Loucy (cell line): ENCODE measurements at regions not wholly inside any gene's neighbourhood (a gene's known extent, or its start where the extent isn't known, plus 50 kb on each side); places are given as distances from the start of the nearest gene placed in this dataset.

Experiments used
- H2AFZ ChIP-seq: fragments of 200-600 bp; sonication (generic); 2 replicates; pipeline ENCODE4 v1.6.0; 2016; ENCODE audit warnings: antibody characterized with exemption, mild to moderate bottlenecking, low read length, moderate library complexity
- H3F3A ChIP-seq: fragments of 200-600 bp; 2 replicates; pipeline ENCODE4 v1.6.0; 2016; ENCODE audit warnings: antibody characterized with exemption, low read depth, mild to moderate bottlenecking
- H3K27me3 ChIP-seq: fragments of 200-600 bp; sonication (generic); 2 replicates; pipeline ENCODE4 v1.6.1; 2014; ENCODE audit warnings: low read length, mild to moderate bottlenecking; ENCODE audit not compliant: insufficient read depth, poor library complexity, severe bottlenecking
- H3K36me3 ChIP-seq: fragments of 200-600 bp; sonication (generic); 2 replicates; pipeline ENCODE4 v1.6.1; 2016; ENCODE audit warnings: low read length; ENCODE audit not compliant: insufficient read depth
- H3K4me1 ChIP-seq: fragments of 200-600 bp; sonication (generic); 2 replicates; pipeline ENCODE4 v1.5.1; 2014; ENCODE audit warnings: low read length, mild to moderate bottlenecking; ENCODE audit not compliant: insufficient read depth, poor library complexity, severe bottlenecking
- H3K4me2 ChIP-seq: fragments of 200-600 bp; sonication (generic); 2 replicates; pipeline ENCODE4 v1.6.0; 2014; ENCODE audit warnings: antibody characterized with exemption, low read length, low read depth, mild to moderate bottlenecking; ENCODE audit not compliant: poor library complexity, severe bottlenecking
- H3K4me3 ChIP-seq: fragments of 200-600 bp; sonication (generic); 2 replicates; pipeline ENCODE4 v1.5.1; 2014; ENCODE audit warnings: low read length, mild to moderate bottlenecking, mixed read lengths; ENCODE audit not compliant: poor library complexity, severe bottlenecking
- H3K79me2 ChIP-seq: fragments of 200-600 bp; sonication (generic); 2 replicates; pipeline ENCODE4 v1.6.1; 2014; ENCODE audit warnings: low read length; ENCODE audit not compliant: insufficient read depth
- H3K9ac ChIP-seq: fragments of 200-600 bp; sonication (generic); 2 replicates; pipeline ENCODE4 v1.6.0; 2014; ENCODE audit warnings: mild to moderate bottlenecking, low read depth, low read length, moderate library complexity; ENCODE audit not compliant: poor library complexity, severe bottlenecking
- H3K9me2 ChIP-seq: fragments of 200-600 bp; sonication (generic); replicated peaks from 2 replicates; pipeline ENCODE4 v1.6.1; 2016; ENCODE audit warnings: low read depth, low read length, mixed read lengths
- H3K9me3 ChIP-seq: fragments of 200-600 bp; sonication (generic); 2 replicates; pipeline ENCODE4 v1.6.1; 2014; ENCODE audit warnings: mild to moderate bottlenecking, antibody characterized with exemption, low read length, low read depth; ENCODE audit not compliant: insufficient read depth
- H4K20me1 ChIP-seq: fragments of 200-600 bp; sonication (generic); 2 replicates; pipeline ENCODE4 v1.6.0; 2014; ENCODE audit warnings: antibody characterized with exemption, low read length, mild to moderate bottlenecking; ENCODE audit not compliant: insufficient read depth, poor library complexity, severe bottlenecking
- CTCF ChIP-seq: fragments of 200-600 bp; sonication (generic); conservative IDR thresholded peaks from 2 replicates; pipeline ENCODE4 v1.5.1; 2014; ENCODE audit warnings: mild to moderate bottlenecking, antibody characterized with exemption, low read length
- EZH2phosphoT487 ChIP-seq: fragments of 200-600 bp; IDR thresholded peaks from 2 replicates; pipeline ENCODE4 v1.6.1; 2018; ENCODE audit warnings: antibody characterized with exemption, mild to moderate bottlenecking, moderate library complexity, borderline replicate concordance

- H3K4me3 ChIP-seq = no peak overlapping the region
- no peaks in the 10 kb centered on the region for H3K9me2 ChIP-seq
- TF ChIP-seq CTCF (no peak), EZH2phosphoT487 (no peak)
- no peaks in the 10 kb centered on the region for H3K79me2 ChIP-seq
- H3K9me3 ChIP-seq = no peaks in the 10 kb centered on the region
- H2AFZ ChIP-seq = no peak overlapping the region
- no peak overlapping the region for H3K9ac ChIP-seq
- no peaks in the 10 kb centered on the region for H3K36me3 ChIP-seq
- H3K4me2 ChIP-seq = no peak overlapping the region
- H3K27me3 ChIP-seq = no peaks in the 10 kb centered on the region
- H3K4me1 ChIP-seq = peaks cover 41% of the 10 kb centered on the region
- H4K20me1 ChIP-seq = no peaks in the 10 kb centered on the region
- no peaks in the 10 kb centered on the region for H3F3A ChIP-seq
Measured at GRCh38 chr1:199862047-199862446, 165.5 kb upstream of the NR5A2 start.

DNA sequence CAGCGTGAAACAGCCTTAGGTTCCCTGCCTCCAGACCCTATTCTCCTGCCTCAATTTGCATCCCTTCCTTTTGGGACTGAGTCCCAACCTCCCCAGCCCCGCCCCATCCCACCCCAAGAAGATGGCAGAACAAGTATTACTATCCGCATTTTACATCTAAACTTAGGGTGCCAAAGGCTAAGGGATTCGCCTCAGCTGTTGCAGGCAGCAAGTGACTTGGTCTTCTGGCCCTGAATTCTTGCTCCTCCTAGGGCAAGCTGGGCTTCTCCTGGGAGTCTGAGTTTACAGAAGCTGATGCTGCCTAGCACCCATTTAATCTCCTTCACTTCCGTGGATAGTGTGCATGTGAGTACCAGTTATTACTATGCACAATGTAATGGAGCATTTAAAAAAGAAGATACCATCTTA, 161.3 kb upstream of the NR5A2 start:
- H3K9me3 ChIP-seq = no peaks in the 10 kb centered on the region
- H3K36me3 ChIP-seq = no peaks in the 10 kb centered on the region
- H3K79me2 ChIP-seq = no peaks in the 10 kb centered on the region
- no peaks in the 10 kb centered on the region; the same call in 1 of the 2 replicates for H3F3A ChIP-seq
- H2AFZ ChIP-seq = peak overlapping the region; percentile 53
- no peaks in the 10 kb centered on the region for H3K27me3 ChIP-seq
- peak overlapping the region; percentile 28 for H3K4me3 ChIP-seq
- H3K9ac ChIP-seq = no peak overlapping the region
- H3K4me1 ChIP-seq = peaks cover 26% of the 10 kb centered on the region
- H3K4me2 ChIP-seq = peak overlapping the region; percentile 69
- no peaks in the 10 kb centered on the region for H3K9me2 ChIP-seq
- no peaks in the 10 kb centered on the region for H4K20me1 ChIP-seq
- TF ChIP-seq EZH2phosphoT487 (no peak), CTCF (no peak)

- Histone ChIP-seq H3K4me3 (peak overlapping the region; percentile 42), H3K9me3 (no peaks in the 10 kb centered on the region), H3K79me2 (no peaks in the 10 kb centered on the region), H3K4me2 (peak overlapping the region; percentile 69), H2AFZ (peak overlapping the region; percentile 52), H3F3A (no peaks in the 10 kb centered on the region; the same call in 1 of the 2 replicates), H3K9me2 (no peaks in the 10 kb centered on the region), H4K20me1 (no peaks in the 10 kb centered on the region), H3K36me3 (no peaks in the 10 kb centered on the region), H3K27me3 (no peaks in the 10 kb centered on the region), H3K4me1 (peaks cover 22% of the 10 kb centered on the region), H3K9ac (peak overlapping the region; percentile 37)
- TF ChIP-seq CTCF (no peak), EZH2phosphoT487 (no peak)
Measured at GRCh38 chr1:199867601-199868000, 159.9 kb upstream of the NR5A2 start.
